ENCODE measurements at regions not wholly inside any gene's neighbourhood (a gene's known extent, or its start where the extent isn't known, plus 50 kb on each side); places are given as distances from the start of the nearest gene placed in this dataset.
"Not testable (repeated sequence)": the region's sequence is repeated elsewhere in the genome, so short reads cannot be mapped to it uniquely, and the experiment has no call there.

DNA sequence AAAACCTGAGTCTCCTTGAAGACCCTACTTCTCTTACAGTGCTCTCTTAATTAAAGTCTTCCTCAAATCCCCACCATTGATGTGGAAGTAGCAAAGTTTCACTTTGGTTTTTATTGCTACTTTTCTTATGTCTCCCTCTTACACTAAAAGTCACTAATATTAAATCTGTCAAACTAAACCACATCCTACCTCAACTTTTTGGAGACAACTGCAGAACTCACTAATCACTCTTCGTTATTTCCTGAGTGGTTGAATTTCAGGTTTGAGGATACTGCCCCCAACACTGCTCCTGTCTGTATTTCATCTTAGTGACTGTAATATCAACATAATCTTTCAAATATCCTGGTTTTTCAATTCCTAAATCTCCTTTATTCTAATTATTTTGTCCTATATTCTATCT lies 213.0 kb upstream of the PDE3A start:
- no peaks in the 10 kb centered on the region for H3K9me3 ChIP-seq (ENCODE audit: control insufficient read depth, insufficient read depth, low read length)
- no peak overlapping the region for H3K27ac ChIP-seq (ENCODE audit: low read depth, low read length)
- H3K27me3 ChIP-seq (ENCODE audit: control insufficient read depth, insufficient read depth, low read length), result no peaks in the 10 kb centered on the region
- WGBS (ENCODE audit: insufficient coverage), result no CpG with 5 or more reads among the region's 1 CpG
- H3K4me3 ChIP-seq (ENCODE audit: low read depth, low read length), result no peak overlapping the region
- no peaks in the 10 kb centered on the region for H3K36me3 ChIP-seq (ENCODE audit: control insufficient read depth, insufficient read depth, low read length)
- H3K4me1 ChIP-seq (ENCODE audit: control insufficient read depth, insufficient read depth, low read length), result no peaks in the 10 kb centered on the region
- DNase-seq (ENCODE audit: low read depth in 4 of 6, low spot score in 6 of 6), result no peak

DNA sequence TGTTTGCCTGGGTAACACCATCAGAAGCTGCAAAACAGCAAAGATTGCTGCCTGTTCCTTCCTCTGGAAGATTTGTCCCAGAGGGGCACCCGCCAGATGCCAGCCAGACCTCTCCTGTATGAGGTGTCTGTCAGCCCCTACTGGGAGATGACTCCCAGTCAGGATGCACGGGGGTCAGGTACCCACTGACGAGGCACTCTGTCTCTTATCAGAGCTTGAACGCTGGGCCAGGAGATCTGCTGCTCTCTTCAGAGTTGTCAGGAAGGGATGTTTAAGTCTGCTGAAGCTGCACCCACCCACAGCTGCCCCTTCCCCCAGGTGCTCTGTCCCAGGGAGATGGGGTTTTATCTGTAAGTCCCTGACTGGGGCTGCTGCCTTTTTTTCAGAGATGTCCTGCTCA lies 207.4 kb upstream of the PDE3A start:
- not testable (repeated sequence) for H3K27ac ChIP-seq (ENCODE audit: low read depth, low read length); H3K9me3 ChIP-seq (ENCODE audit: control insufficient read depth, insufficient read depth, low read length); H3K4me3 ChIP-seq (ENCODE audit: low read depth, low read length); H3K27me3 ChIP-seq (ENCODE audit: control insufficient read depth, insufficient read depth, low read length); H3K36me3 ChIP-seq (ENCODE audit: control insufficient read depth, insufficient read depth, low read length); DNase-seq (ENCODE audit: low read depth in 4 of 6, low spot score in 6 of 6); H3K4me1 ChIP-seq (ENCODE audit: control insufficient read depth, insufficient read depth, low read length)
- WGBS (ENCODE audit: insufficient coverage), result 89% methylated on average over 1 of the region's 4 CpGs

DNA sequence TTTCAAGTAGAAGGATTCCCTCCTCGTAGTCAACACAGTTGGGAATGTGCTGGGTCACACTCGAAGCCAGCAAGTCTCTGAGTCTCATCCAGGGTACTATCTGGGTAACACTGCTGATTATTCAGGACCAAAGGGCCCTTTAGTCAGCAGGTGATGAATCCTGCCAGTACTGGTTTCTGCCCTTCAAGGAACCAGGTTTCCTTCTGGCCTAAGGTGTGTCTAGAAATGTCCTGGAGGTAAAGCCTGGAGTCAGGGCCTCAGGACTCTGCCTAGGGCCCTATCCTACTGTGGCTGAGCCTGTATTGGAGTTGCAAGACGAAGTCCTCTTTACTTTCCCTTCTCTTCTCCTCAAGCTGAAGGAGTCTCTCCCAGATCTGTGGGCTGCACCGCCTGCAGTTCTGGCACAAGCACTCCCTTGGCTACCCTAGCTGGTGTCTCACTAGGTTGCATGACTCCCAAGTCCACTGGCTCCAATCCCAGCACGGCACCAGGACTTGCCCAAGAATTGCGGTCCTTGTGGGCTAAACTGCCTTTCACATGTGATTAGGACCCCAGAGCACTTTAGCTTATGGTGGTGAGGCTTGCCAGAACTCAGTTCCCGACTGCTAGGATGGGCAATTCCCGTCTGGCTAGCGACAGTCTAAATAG lies 193.7 kb upstream of the PDE3A start:
- H3K27me3 ChIP-seq (ENCODE audit: control insufficient read depth, insufficient read depth, low read length), result no peaks in the 10 kb centered on the region
- H3K4me3 ChIP-seq (ENCODE audit: low read depth, low read length), result no peak overlapping the region
- H3K27ac ChIP-seq (ENCODE audit: low read depth, low read length), result no peak overlapping the region
- H3K4me1 ChIP-seq (ENCODE audit: control insufficient read depth, insufficient read depth, low read length), result no peaks in the 10 kb centered on the region
- H3K9me3 ChIP-seq (ENCODE audit: control insufficient read depth, insufficient read depth, low read length), result no peaks in the 10 kb centered on the region
- no peaks in the 10 kb centered on the region for H3K36me3 ChIP-seq (ENCODE audit: control insufficient read depth, insufficient read depth, low read length)
- no peak for DNase-seq (ENCODE audit: low read depth in 4 of 6, low spot score in 6 of 6)
- 92% methylated on average over 9 of the region's 9 CpGs for WGBS (ENCODE audit: insufficient coverage)

DNA sequence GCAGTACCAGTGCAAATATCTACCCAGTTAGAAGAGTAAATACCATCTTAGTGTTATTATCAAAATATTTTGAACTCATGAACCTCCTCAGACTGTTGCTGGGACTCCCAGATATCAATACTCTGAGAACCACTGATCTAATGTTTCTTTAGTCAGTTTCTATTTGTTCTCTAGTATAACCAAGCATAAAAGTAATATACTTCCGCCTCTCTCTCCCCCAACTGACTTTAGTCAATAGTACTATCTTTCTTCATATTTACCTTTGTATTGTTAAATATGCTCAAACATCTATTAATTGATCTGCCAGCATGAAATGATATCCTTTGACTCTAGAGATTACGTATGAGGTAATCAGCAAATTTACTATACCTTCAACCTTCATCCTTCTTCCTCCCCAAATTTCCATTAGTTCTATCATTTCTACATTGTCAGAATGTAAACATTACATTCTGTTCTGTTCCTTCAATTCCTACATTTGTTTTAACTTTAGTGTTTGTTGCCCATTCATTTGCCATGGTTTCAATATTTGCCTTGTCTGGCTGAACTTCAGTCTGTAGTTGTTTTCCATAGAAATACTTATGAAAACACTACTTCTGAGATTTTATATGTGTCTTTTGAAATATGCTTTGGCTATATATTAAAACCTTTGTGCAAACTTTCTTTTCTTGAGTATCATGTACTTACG lies 192.5 kb upstream of the PDE3A start:
- no peaks in the 10 kb centered on the region for H3K4me1 ChIP-seq (ENCODE audit: control insufficient read depth, insufficient read depth, low read length)
- no peaks in the 10 kb centered on the region for H3K9me3 ChIP-seq (ENCODE audit: control insufficient read depth, insufficient read depth, low read length)
- no peak overlapping the region for H3K27ac ChIP-seq (ENCODE audit: low read depth, low read length)
- H3K36me3 ChIP-seq (ENCODE audit: control insufficient read depth, insufficient read depth, low read length), result no peaks in the 10 kb centered on the region
- WGBS (ENCODE audit: insufficient coverage), result no CpG with 5 or more reads among the region's 3 CpGs
- H3K27me3 ChIP-seq (ENCODE audit: control insufficient read depth, insufficient read depth, low read length), result no peaks in the 10 kb centered on the region
- no peak for DNase-seq (ENCODE audit: low read depth in 4 of 6, low spot score in 6 of 6)
- H3K4me3 ChIP-seq (ENCODE audit: low read depth, low read length), result no peak overlapping the region

DNA sequence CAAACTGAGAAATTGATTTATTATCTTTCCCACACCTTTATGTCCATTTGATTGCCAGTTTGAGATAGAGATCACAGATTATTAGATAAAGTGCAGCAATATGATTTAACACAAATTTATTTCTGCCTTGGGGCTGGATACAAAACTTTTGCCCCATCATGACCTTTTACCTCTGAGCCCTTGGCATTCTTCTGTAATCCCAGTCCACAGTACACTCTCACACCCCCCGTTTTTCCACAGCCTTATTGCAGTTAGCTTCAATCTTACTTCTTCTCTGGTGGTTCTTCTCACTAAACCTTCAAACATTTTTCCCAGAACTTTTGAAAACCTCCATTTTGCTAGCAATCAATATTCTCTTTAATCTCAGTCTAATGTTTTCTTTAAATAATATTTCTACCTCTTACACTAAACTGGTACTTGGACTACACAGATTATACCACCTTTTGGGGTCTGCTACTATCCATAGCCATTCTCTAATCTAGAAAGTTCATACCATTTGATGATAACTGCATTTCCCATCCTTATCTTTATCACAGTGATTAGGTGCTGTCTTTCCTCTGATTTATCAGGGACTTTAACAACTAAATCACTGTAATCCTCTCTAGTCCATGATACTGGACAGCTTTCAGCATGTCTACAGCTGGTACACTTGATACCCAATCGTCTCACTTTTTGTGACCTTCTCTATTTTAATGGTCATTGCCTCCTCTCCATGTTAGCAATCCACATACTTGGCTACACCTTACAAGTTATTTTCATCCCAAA lies 186.7 kb upstream of the PDE3A start:
- WGBS (ENCODE audit: insufficient coverage), result 88% methylated on average over 2 of the region's 2 CpGs

DNA sequence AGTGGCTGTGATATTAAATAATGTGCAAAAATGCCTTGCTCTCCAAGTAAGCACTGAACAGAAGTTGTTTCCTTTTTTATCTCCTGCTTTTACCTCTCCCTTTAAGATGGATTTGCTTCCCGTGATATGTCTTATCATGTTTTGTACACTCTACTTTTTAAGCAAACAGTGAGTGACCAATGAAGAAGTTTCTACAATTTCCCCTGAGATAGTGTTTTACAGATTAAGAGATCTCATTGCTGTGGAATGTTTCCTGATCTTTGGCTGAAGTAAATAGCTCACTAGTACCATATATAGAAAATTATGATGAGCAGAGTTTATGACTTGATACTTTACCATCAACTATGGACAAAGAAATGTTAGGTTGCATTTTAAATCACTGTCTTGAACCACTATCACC lies 184.8 kb upstream of the PDE3A start:
- WGBS (ENCODE audit: insufficient coverage), result no CpG with 5 or more reads among the region's 1 CpG
- H3K36me3 ChIP-seq (ENCODE audit: control insufficient read depth, insufficient read depth, low read length), result no peaks in the 10 kb centered on the region

More for the DNA sequence above, 186.7 kb upstream of the PDE3A start:
- DNase-seq (ENCODE audit: low read depth in 4 of 6, low spot score in 6 of 6), result no peak
- Histone ChIP-seq H3K4me3 (ENCODE audit: low read depth, low read length) (no peak overlapping the region), H3K27me3 (ENCODE audit: control insufficient read depth, insufficient read depth, low read length) (no peaks in the 10 kb centered on the region), H3K27ac (ENCODE audit: low read depth, low read length) (no peak overlapping the region), H3K9me3 (ENCODE audit: control insufficient read depth, insufficient read depth, low read length) (no peaks in the 10 kb centered on the region), H3K4me1 (ENCODE audit: control insufficient read depth, insufficient read depth, low read length) (no peaks in the 10 kb centered on the region), H3K36me3 (ENCODE audit: control insufficient read depth, insufficient read depth, low read length) (no peaks in the 10 kb centered on the region)

DNA sequence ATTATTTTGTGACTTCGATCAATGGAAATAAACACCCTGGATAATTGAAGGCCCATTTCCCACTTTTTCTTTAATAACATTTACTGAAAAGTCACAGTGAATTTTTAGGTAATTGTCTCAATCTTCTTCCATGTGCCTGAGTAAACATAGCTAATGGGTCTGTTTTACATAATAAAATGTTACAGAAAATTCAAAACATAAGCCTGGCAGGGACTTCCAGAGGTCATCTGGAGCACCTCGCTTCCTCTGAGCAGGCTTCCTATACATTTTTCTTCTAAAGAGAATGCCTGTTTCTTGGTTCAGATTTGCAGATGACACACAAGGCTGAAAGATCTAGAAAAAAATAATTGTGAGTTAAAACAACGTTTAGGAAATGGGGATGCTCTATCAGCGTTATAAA lies 183.8 kb upstream of the PDE3A start:
- H3K9me3 ChIP-seq (ENCODE audit: control insufficient read depth, insufficient read depth, low read length), result no peaks in the 10 kb centered on the region
- no peak overlapping the region for H3K27ac ChIP-seq (ENCODE audit: low read depth, low read length)
- H3K4me3 ChIP-seq (ENCODE audit: low read depth, low read length), result no peak overlapping the region
- DNase-seq (ENCODE audit: low read depth in 4 of 6, low spot score in 6 of 6), result no peak
- H3K36me3 ChIP-seq (ENCODE audit: control insufficient read depth, insufficient read depth, low read length), result no peaks in the 10 kb centered on the region
- WGBS (ENCODE audit: insufficient coverage), result no CpG with 5 or more reads among the region's 4 CpGs
- H3K4me1 ChIP-seq (ENCODE audit: control insufficient read depth, insufficient read depth, low read length), result no peaks in the 10 kb centered on the region
- H3K27me3 ChIP-seq (ENCODE audit: control insufficient read depth, insufficient read depth, low read length), result no peaks in the 10 kb centered on the region

More for the DNA sequence above, 184.8 kb upstream of the PDE3A start:
- H3K4me3 ChIP-seq (ENCODE audit: low read depth, low read length), result no peak overlapping the region
- no peak overlapping the region for H3K27ac ChIP-seq (ENCODE audit: low read depth, low read length)
- H3K4me1 ChIP-seq (ENCODE audit: control insufficient read depth, insufficient read depth, low read length), result no peaks in the 10 kb centered on the region
- DNase-seq (ENCODE audit: low read depth in 4 of 6, low spot score in 6 of 6), result no peak
- H3K9me3 ChIP-seq (ENCODE audit: control insufficient read depth, insufficient read depth, low read length), result no peaks in the 10 kb centered on the region
- H3K27me3 ChIP-seq (ENCODE audit: control insufficient read depth, insufficient read depth, low read length), result no peaks in the 10 kb centered on the region

DNA sequence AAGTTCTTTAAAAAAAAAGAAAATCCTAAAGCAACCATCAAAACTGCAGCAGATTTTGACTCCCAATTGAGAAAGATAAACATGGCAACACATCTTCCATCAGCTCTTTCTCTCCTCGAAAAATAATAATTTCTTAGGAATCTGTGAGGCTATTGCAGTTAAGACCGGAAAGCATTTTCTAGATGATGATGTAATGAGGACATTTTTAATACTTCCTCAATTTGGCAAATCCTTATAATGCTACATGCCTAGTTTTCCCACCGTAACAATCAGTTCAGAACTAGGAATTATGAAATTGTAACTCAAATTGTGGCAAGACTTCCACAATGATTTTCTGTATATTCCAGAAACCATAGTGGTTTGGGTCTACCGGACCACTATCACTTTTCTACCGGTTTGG lies 180.9 kb upstream of the PDE3A start:
- no CpG with 5 or more reads among the region's 5 CpGs for WGBS (ENCODE audit: insufficient coverage)
- H3K4me3 ChIP-seq (ENCODE audit: low read depth, low read length), result no peak overlapping the region
- H3K36me3 ChIP-seq (ENCODE audit: control insufficient read depth, insufficient read depth, low read length), result no peaks in the 10 kb centered on the region
- H3K27ac ChIP-seq (ENCODE audit: low read depth, low read length), result no peak overlapping the region
- no peaks in the 10 kb centered on the region for H3K27me3 ChIP-seq (ENCODE audit: control insufficient read depth, insufficient read depth, low read length)
- H3K4me1 ChIP-seq (ENCODE audit: control insufficient read depth, insufficient read depth, low read length), result no peaks in the 10 kb centered on the region
- DNase-seq (ENCODE audit: low read depth in 4 of 6, low spot score in 6 of 6), result no peak
- no peaks in the 10 kb centered on the region for H3K9me3 ChIP-seq (ENCODE audit: control insufficient read depth, insufficient read depth, low read length)

DNA sequence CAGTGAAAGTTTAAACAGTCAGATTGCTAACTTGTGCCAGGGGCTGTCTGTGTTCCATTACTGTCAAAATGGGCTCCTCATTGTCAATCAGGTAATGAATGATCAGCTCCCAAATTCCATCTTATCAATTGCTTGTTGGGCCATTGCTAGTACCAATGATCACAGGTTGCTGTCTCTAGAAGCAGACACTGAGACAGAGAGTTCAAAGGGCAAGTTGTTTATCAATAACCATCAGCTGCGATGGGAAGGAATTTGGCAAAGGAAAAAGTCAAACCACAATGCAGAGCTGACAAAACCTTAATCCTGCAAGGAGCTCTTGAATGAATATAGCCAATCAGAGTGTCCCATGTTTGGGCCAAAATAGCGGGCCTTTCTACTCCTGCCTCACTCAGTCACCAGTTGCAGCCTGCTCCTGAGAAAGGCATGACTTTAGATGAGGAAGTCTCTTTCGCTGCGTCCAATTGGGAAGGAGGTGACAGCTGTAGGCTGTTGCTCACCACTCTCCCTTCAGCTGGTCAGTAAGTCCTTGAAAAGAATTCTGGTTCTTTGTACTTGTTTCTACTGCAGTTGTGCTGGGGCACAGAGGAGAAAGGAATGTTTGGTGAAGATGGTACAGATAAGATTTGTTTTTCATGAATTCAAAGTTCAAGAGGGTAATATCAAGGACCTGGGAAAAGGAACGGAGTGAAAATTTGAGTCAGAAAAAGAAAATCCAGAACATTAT lies 179.2 kb upstream of the PDE3A start:
- Histone ChIP-seq H3K36me3 (ENCODE audit: control insufficient read depth, insufficient read depth, low read length) (no peaks in the 10 kb centered on the region), H3K27me3 (ENCODE audit: control insufficient read depth, insufficient read depth, low read length) (no peaks in the 10 kb centered on the region), H3K4me1 (ENCODE audit: control insufficient read depth, insufficient read depth, low read length) (no peaks in the 10 kb centered on the region), H3K9me3 (ENCODE audit: control insufficient read depth, insufficient read depth, low read length) (no peaks in the 10 kb centered on the region), H3K27ac (ENCODE audit: low read depth, low read length) (no peak overlapping the region), H3K4me3 (ENCODE audit: low read depth, low read length) (no peak overlapping the region)
- DNase-seq (ENCODE audit: low read depth in 4 of 6, low spot score in 6 of 6), result no peak
- WGBS (ENCODE audit: insufficient coverage), result 85% methylated on average over 3 of the region's 5 CpGs

Measured in spinal cord (tissue), 9 donors.